PC-9 (cell line): ENCODE measurements at regions not wholly inside any gene's neighbourhood (a gene's known extent, or its start where the extent isn't known, plus 50 kb on each side); places are given as distances from the start of the nearest gene placed in this dataset.

Experiments used
- CTCF ChIP-seq: fragments of 200-600 bp; sonication (generic); conservative IDR thresholded peaks from 2 replicates; pipeline ENCODE4 v1.6.1; 2017; ENCODE audit warnings: mixed run types, antibody characterized with exemption, mild to moderate bottlenecking, moderate library complexity
- EZH2 ChIP-seq: fragments of 200-600 bp; sonication (generic); IDR thresholded peaks from 2 replicates; pipeline ENCODE4 v1.8.0; 2017; ENCODE audit warnings: antibody characterized with exemption, low read depth

GRCh38 chr1:79478728-79479373 is 472.3 kb upstream of the ADGRL4 start:
- TF ChIP-seq CTCF (no peak), EZH2 (no peak)
